Body of pancreas (tissue), 4 donors: ENCODE measurements at regions not wholly inside any gene's neighbourhood (a gene's known extent, or its start where the extent isn't known, plus 50 kb on each side); places are given as distances from the start of the nearest gene placed in this dataset.

Experiments
- POLR2A ChIP-seq, 3 donors: fragments of 450-650 bp; IDR thresholded peaks; one replicate each; pipeline ENCODE4 v1.6.1; 2016; ENCODE audit warnings: antibody characterized with exemption in 3 of 3, mild to moderate bottlenecking in 2 of 3
- TF ChIP-seq, protein P1 (sequence below), 7 experiments: fragments of 450-650 bp in 4 of 7; fragments of 200-600 bp in 3 of 7; sonication (generic) in 3 of 7; IDR thresholded peaks; one replicate each; pipeline ENCODE4 v1.5.1; 2016 to 2019; ENCODE audit warnings: antibody characterized with exemption in 7 of 7

DNA sequence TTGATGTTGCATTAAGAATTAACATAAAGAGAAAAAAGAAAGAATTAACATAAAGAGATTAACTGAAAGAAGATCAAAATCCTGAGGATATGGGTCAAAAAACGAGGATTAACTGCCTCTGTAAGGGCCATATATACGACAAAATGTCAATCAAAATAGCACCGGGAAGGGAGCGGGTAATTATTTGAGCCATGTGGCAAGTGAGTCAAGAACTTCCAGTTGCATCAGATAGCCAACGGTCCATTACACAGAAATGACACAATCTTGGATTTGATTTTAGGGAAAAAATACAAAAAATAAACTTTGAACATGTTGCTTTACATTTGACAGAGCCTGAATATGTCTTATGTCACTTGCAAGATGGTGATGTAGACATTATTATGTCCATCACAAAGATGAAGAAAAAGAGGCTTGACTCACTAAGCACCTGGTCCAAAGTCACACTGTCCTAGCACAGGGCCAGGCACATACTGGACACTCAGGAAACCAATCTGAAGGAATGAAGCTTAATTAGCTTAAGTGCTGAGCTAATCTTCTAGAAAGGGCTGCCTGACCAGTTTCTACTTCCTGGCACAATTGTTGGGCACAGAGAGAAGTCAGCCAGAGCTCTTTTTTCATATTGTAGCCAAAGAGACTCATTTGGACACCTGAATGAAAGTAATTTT is 273.2 kb upstream of the PAPPA start:
- TF ChIP-seq, protein P1, sequence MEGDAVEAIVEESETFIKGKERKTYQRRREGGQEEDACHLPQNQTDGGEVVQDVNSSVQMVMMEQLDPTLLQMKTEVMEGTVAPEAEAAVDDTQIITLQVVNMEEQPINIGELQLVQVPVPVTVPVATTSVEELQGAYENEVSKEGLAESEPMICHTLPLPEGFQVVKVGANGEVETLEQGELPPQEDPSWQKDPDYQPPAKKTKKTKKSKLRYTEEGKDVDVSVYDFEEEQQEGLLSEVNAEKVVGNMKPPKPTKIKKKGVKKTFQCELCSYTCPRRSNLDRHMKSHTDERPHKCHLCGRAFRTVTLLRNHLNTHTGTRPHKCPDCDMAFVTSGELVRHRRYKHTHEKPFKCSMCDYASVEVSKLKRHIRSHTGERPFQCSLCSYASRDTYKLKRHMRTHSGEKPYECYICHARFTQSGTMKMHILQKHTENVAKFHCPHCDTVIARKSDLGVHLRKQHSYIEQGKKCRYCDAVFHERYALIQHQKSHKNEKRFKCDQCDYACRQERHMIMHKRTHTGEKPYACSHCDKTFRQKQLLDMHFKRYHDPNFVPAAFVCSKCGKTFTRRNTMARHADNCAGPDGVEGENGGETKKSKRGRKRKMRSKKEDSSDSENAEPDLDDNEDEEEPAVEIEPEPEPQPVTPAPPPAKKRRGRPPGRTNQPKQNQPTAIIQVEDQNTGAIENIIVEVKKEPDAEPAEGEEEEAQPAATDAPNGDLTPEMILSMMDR (IDR thresholded peaks at IDR 0.05), result no peak
- no peak for TF ChIP-seq POLR2A (IDR thresholded peaks at IDR 0.05)
